Dedifferentiated amniotic fluid mesenchymal stem cell (primary cell): ENCODE measurements at regions not wholly inside any gene's neighbourhood (a gene's known extent, or its start where the extent isn't known, plus 50 kb on each side); places are given as distances from the start of the nearest gene placed in this dataset.
A peak's percentile ranks its signal among the peaks of the same experiment; 100 is the strongest.

Experiments used
- DNase-seq: peaks from one replicate; pipeline ENCODE4 v3.0.0-alpha.2; 2016; ENCODE audit errors: extremely low spot score

DNA sequence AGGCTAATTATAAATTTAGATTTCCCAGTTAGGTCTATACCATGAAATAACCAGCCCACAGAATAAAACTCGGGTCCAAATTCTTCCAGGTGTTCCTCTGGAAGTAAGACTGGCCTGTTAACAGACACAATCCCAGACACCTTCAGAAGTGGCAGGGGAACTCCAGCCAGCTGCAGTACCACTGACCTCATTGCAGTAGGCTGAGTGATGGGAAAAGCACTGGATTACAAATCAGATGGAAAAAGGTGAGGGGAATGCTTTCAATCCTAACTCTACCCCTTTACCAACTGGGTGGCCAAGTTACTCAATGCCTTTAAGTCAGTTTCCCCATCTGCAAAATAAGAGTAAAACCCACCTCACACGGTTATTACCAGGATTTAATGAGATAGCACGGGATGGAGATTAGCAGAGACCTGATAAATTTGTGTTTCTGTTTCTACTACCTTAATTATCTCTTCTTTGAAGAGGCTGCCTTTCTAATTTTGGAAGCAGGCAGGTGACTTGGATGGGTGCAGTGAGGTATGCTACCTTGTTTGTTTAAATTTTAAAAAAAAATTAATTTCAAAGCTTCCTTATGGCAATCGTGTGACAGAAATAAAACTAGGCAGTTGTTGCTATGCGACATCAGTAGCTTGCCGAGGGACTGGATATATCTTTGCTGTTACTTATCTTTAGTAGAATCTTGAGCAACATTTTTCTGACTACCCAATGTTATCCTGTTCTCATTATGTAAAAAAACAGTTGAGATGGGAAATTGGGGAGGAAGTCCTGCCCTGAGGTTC is 167.3 kb upstream of the GRIN2B start:
- DNase-seq: no peak

- DNase-seq: no peak
Measured at GRCh38 chr12:14153803-14154202, 172.4 kb upstream of the GRIN2B start.

- no peak for DNase-seq
Measured at GRCh38 chr12:14156606-14157005, 175.2 kb upstream of the GRIN2B start.

DNA sequence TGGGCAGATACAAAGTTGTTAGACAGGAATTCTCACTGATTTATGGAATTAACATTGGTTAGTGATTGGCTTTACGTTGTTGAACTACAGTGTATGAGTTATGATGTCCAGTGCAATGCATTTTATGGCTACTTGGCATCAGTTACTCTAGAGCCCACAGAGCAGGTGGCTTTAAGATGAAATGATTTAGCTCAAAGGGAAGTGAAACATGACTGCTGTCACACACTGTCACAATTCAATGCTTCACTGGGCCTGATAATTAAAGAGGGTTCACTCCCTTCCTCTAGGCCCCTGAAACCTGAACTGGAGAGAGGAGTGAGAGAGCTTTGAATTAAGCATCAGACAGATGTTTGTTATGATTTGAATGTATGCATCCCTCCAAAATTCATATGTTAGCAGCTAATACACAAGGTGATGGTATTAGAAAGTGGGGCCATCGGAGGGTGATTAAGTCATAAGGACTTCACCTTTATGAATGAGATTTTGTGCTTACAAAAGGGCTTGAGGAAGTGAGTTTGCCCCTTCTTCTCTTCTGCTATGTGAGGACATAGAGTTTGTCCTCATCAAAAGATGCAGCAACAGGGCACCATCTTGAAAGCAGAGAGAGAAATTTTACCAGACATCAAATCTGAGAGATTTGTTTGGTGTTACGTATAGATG is 175.8 kb upstream of the GRIN2B start:
- DNase-seq: no peak

GRCh38 chr12:14164266-14164665 is 182.9 kb upstream of the GRIN2B start:
- no peak for DNase-seq

GRCh38 chr12:14167005-14167628 is 185.7 kb upstream of the GRIN2B start:
- DNase-seq: peak; percentile 33

- DNase-seq: no peak
Measured at GRCh38 chr12:14169281-14169680, 187.9 kb upstream of the GRIN2B start.

DNA sequence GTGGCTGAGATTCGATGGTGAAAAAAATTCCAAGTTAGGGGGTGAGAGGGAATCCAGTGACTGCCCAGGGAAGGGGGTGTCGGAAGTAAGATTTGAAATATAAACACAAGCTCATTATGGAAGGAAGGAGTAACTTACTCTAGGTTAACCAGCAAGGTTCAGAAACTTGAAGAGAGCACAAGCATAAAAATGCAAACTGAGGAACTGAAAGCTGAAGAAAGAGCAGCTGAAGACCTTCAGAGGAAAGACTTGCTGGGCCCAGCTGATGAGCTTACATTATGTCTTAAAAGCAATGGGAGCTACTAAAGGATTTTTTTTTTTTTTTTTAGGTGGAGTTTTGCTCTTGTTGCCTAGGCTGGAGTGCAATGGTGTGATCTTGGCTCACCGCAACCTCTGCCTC is 189.7 kb upstream of the GRIN2B start:
- DNase-seq: no peak

DNA sequence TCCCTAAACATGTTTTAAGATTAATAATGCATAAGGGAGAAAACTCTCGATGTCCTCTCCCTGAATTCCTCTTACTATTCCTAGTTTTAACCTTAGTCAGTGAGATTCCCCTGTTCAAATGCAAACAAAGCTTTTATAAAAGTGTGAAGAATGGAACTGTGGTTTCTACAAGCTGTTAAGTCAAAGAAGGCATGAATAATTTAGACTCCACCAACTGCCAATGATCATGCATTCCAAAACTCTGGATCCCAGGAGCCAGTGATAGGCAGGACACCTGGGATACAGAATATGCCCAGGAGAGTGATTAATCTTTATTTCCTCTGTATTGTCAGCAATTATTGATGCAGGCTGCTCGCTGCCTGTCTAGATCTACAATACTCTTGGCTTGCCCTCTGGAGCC is 190.3 kb upstream of the ATF7IP start:
- DNase-seq: no peak

- DNase-seq: peak; percentile 30
Measured at GRCh38 chr12:14185427-14186192, 179.9 kb upstream of the ATF7IP start.

GRCh38 chr12:14186193-14186502 is 179.3 kb upstream of the ATF7IP start:
- DNase-seq: no peak

- DNase-seq: no peak
Measured at GRCh38 chr12:14187002-14187401, 178.5 kb upstream of the ATF7IP start.

- no peak for DNase-seq
Measured at GRCh38 chr12:14187966-14188365, 177.5 kb upstream of the ATF7IP start.

- no peak for DNase-seq
Measured at GRCh38 chr12:14188744-14189143, 176.7 kb upstream of the ATF7IP start.

DNA sequence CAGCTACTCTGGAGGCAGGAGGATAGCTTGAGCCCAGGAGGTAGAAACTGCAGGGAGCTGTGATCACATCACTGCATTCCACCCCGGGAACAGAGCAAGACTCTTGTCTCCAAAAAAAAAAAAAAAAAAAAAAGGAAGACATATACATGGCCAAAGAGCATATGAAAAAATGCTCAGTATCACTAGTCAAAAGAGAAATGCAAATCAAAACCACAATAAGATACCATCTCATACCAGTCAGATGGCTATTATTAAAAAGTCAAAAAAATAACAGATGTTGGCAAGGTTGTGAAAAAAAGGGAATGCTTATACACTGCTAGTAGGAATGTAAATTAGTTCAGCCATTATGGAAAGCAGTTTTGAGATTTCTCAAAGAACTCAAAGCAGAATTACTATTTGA is 174.8 kb upstream of the ATF7IP start:
- DNase-seq: no peak

DNA sequence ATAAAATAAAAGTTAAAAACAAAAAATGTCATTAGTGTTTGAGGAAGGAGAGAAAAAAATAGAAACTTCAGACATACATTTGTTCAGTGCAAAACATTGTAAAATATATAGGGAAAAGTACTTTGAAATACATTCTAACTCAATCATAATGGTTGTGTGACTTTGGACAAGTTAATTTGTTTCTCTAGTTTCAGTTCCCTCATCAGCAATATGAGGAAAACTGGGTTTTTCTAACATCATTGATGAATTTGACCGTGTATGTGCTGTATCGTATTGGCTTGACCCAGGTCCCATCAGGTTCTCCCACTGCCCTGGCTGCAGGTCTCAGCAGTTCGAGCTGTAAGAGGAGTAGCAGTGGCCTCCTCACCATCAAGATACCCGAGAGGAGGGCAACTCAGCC is 173.9 kb upstream of the ATF7IP start:
- no peak for DNase-seq

DNA sequence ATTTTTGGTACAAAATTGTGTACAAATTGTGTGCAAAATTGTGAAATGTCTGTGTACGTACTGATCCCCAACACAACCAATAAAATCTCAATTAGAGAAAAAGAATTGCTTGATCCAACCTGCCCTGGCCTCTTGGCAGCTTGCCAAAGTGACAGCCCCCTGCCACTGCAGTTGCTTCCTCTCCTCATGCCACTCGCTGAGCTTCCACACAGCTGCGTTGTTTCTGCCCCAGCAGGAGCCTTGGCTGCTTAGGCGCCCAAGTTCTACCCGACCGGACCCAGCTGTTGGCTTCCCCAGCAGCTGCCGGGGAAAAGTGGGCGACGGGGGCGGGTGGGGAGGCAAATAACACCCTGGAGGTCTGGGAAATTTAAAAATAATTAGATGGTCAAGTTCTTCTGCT is 171.8 kb upstream of the ATF7IP start:
- DNase-seq: no peak

DNA sequence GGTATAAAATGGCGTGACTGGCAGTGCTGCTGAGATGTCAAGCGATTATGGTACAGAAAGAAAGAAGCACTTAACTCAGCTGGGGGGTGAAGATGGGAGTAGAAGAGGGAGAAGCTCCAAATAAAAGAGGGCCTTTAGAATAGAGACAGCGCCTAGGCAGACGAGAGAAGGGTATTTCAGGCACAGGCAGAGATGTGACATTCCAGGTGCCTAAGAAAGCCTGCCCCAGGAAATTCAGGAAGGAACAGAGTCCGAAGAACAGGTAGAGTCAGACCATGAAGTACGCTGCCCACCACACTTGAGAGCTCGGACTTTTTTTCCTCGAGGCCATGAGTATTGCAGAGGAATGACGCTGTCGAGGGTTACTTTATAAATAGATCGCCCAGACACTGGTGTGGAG is 170.9 kb upstream of the ATF7IP start:
- no peak for DNase-seq

DNA sequence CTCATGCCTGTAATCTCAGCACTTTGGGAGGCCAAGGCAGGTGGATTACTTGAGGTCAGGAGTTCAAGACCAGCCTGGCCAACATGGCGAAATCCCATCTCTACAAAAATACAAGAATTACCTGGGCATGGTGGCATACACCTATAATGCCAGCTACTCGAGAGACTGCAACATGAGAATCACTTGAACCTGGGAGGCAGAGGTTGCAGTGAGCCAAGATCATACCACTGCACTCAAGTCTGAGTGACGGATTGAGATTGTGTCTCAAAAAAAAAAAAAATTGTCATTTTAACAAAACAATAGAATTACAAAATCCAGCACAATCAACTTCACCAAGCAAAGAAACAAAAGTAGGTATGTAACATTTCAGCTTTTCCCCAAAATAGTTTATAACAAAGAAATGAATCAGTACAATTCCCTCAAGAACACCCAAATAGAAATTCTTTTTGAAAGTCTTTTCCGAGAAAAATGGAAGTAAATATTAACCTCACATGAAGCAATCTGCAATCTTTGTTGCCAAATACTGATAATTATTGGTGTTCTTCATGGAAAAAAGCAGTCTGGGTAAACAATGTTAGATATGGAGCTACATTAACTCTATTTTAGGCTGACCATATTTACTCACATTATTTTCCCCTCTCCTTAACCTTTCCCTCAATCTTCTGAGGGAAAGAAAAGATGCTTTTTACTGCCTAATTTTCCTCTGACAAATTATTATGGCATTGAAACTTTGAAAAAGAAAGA is 165.9 kb upstream of the ATF7IP start:
- DNase-seq: no peak

DNA sequence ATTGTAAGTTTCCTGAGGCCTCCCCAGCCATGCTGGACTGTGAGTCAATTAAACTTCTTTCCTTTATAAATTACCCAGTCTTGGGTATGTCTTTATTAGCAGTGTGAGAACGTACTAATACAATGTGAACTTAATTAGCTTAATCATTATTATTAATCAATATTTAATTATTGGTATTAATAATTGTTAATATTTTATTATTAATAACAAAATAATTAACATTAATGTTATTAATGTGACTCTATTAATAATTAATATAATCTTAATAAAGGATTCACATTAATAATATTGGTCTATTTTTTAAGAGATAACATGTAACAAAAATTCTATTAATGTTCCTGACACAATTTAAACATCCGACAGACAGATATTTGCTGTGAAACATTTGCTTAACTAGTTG is 164.9 kb upstream of the ATF7IP start:
- DNase-seq: no peak

- DNase-seq: no peak
Measured at GRCh38 chr12:14201291-14201690, 164.2 kb upstream of the ATF7IP start.
